ENCODE measurements at regions not wholly inside any gene's neighbourhood (a gene's known extent, or its start where the extent isn't known, plus 50 kb on each side); places are given as distances from the start of the nearest gene placed in this dataset.

DNA sequence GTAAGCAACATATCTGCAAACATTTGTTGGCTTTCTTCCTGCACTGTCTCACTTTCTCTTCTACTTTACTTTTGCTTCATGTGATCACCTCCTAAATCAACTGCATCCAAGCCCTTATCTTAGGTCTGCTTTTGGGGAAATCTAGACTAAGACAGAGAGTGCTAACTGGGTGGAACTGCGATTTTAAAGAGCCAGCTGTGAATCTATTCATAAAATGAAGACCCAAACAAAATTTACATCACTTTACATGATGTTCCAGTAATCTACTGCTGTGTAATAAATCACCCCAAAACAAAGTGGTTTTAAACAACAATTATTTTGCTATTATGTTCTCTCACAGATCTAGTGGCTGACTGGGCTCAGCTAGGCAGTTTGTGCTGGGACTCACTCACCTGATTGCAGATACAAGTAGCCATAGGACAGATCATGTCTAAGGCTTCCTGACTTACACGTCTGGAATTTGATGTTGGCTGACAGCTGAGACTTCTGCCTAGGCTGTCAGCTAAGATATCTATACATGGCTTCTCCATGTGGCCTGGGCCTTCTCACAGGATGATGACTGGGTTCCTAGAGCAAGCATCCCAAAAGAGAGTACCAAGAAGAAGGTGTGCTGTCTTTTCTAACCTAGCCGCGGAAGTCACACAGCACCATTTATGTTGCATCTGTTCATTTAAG is 145.1 kb upstream of the TBCA start:
- Histone ChIP-seq H3K27me3 (no peaks in the 10 kb centered on the region), H3K4me1 (ENCODE audit: low read depth) (no peaks in the 10 kb centered on the region), H3K4me3 (no peak overlapping the region), H3K27ac (no peak overlapping the region), H3K9me3 (ENCODE audit: low read depth) (no peaks in the 10 kb centered on the region), H3K36me3 (no peaks in the 10 kb centered on the region)
- DNase-seq (ENCODE audit: low read depth in 1 of 2, low spot score in 1 of 2): no peak
- TF ChIP-seq, protein P1, sequence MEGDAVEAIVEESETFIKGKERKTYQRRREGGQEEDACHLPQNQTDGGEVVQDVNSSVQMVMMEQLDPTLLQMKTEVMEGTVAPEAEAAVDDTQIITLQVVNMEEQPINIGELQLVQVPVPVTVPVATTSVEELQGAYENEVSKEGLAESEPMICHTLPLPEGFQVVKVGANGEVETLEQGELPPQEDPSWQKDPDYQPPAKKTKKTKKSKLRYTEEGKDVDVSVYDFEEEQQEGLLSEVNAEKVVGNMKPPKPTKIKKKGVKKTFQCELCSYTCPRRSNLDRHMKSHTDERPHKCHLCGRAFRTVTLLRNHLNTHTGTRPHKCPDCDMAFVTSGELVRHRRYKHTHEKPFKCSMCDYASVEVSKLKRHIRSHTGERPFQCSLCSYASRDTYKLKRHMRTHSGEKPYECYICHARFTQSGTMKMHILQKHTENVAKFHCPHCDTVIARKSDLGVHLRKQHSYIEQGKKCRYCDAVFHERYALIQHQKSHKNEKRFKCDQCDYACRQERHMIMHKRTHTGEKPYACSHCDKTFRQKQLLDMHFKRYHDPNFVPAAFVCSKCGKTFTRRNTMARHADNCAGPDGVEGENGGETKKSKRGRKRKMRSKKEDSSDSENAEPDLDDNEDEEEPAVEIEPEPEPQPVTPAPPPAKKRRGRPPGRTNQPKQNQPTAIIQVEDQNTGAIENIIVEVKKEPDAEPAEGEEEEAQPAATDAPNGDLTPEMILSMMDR (IDR thresholded peaks at IDR 0.05; ENCODE audit: low read depth, low read length): no peak

DNA sequence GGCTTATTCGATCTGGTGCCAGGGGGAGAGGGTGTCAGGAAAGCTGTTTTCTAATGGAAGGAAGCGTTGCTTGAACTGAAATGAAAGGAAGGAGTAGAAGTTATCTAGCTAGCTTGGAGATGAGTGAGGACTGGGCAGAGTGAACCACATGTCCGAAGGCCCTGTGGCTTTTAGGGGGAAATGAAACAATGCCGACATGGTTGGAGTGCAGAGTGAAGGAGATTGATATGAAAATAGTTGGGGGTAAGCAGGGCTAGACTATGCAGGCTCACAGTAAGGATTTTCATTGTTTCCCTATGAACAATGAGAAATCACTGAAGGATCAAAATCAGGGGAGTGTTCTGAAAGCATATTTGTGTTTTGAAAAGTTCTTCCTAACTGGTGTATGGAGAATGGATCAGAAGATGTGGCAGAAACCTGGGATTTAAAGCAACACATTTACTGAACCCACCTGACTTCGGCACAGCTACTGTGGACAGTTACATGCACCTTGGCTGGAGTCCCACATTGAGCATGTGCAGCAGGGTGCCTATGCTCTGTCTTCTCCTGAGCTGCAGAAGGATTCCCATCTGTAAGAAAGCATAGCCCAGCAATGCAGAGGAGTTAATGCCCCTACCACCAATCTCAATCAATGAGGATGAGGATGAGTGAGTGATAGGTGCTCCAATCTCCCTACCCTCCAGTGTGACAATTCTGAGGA is 144.4 kb upstream of the TBCA start:
- DNase-seq (ENCODE audit: low read depth in 1 of 2, low spot score in 1 of 2): peak in 1 of 2 donors; percentile 7
- Histone ChIP-seq H3K27ac (no peak overlapping the region), H3K9me3 (ENCODE audit: low read depth) (no peaks in the 10 kb centered on the region), H3K4me1 (ENCODE audit: low read depth) (no peaks in the 10 kb centered on the region), H3K36me3 (no peaks in the 10 kb centered on the region), H3K27me3 (no peaks in the 10 kb centered on the region), H3K4me3 (no peak overlapping the region)
- TF ChIP-seq, protein P1 (IDR thresholded peaks at IDR 0.05; ENCODE audit: low read depth, low read length): no peak

DNA sequence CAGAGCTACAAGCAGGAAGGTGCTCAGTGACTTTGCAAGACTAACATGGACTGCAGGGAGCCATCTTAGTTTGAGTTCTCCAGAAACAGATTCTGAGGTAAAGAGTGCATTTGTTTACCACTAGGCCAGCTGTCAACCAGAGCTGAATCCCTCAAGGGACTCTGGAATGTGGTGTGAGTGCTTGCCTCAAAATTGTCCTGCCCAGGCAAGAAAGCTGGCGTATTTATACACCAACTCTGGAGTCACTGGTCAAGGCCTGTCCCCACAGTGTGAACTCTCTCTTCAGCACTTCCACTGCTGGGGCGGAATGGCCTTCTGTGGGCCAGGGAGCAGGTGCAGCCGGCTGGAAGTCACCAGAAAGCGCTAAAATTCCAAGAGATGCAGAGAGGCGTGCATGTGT is 139.2 kb upstream of the TBCA start:
- TF ChIP-seq, protein P1 (IDR thresholded peaks at IDR 0.05; ENCODE audit: low read depth, low read length): no peak
- no peak overlapping the region for H3K27ac ChIP-seq
- no peak for DNase-seq (ENCODE audit: low read depth in 1 of 2, low spot score in 1 of 2)

DNA sequence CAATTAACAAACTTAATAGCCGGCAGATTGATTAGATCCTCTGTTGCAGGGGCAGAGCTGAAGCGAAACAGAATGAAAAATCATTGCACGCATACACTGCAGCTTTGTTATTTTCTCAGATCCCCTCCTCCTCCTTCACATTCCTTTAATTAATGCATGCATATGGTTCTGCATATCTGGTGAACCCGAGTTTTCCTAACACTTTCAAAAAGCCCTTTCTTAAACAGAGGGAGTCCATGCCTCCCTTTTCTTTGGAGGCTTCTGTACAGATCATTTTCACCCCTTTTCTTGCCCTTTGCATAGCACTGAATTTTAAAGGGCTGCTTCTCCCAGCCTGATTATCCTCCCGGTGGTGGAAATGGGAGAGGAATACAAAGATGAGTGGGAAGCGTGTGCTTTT is 136.6 kb upstream of the TBCA start:
- Histone ChIP-seq H3K4me3 (no peak overlapping the region), H3K9me3 (ENCODE audit: low read depth) (no peaks in the 10 kb centered on the region), H3K27me3 (no peaks in the 10 kb centered on the region), H3K36me3 (no peaks in the 10 kb centered on the region), H3K27ac (no peak overlapping the region), H3K4me1 (ENCODE audit: low read depth) (no peaks in the 10 kb centered on the region)
- TF ChIP-seq, protein P1 (IDR thresholded peaks at IDR 0.05; ENCODE audit: low read depth, low read length): no peak
- no peak for DNase-seq (ENCODE audit: low read depth in 1 of 2, low spot score in 1 of 2)

More for the DNA sequence above, 139.2 kb upstream of the TBCA start:
- H3K4me1 ChIP-seq (ENCODE audit: low read depth): no peaks in the 10 kb centered on the region
- no peaks in the 10 kb centered on the region for H3K9me3 ChIP-seq (ENCODE audit: low read depth)
- H3K27me3 ChIP-seq: no peaks in the 10 kb centered on the region
- no peak overlapping the region for H3K4me3 ChIP-seq
- H3K36me3 ChIP-seq: no peaks in the 10 kb centered on the region

- H3K9me3 ChIP-seq (ENCODE audit: low read depth): no peaks in the 10 kb centered on the region
- no peaks in the 10 kb centered on the region for H3K27me3 ChIP-seq
- DNase-seq (ENCODE audit: low read depth in 1 of 2, low spot score in 1 of 2): no peak
- H3K27ac ChIP-seq: no peak overlapping the region
- H3K4me3 ChIP-seq: no peak overlapping the region
- H3K4me1 ChIP-seq (ENCODE audit: low read depth): no peaks in the 10 kb centered on the region
- TF ChIP-seq, protein P1 (IDR thresholded peaks at IDR 0.05; ENCODE audit: low read depth, low read length): no peak
- H3K36me3 ChIP-seq: no peaks in the 10 kb centered on the region
These were observed 134.6 kb upstream of the TBCA start for GRCh38 chr5:77910602-77911188.

Data from cardiac muscle cell (in vitro differentiated cells and primary cell).